SK-N-SH treated with all-trans-retinoic acid at 6 μM for 48 hours (cell line): ENCODE measurements at regions not wholly inside any gene's neighbourhood (a gene's known extent, or its start where the extent isn't known, plus 50 kb on each side); places are given as distances from the start of the nearest gene placed in this dataset.

ENCODE experiments used
- ATAC-seq: fragments of 200-7000 bp; cut with Tn5 transposase; 3 replicates; pipeline ENCODE4 v1.9.1; 2020; ENCODE audit warnings: mild to moderate bottlenecking, moderate library complexity
- ARNTL ChIP-seq: fragments of 450-650 bp; formaldehyde crosslinking; IDR thresholded peaks from 2 replicates; pipeline ENCODE4 v1.5.0; 2020; ENCODE audit warnings: low read depth, mild to moderate bottlenecking, moderate library complexity, borderline replicate concordance
- BACH2 ChIP-seq: fragments of 250-450 bp; sonication (Bioruptor Pico); IDR thresholded peaks from 2 replicates; pipeline ENCODE4 v1.9.0; 2021; ENCODE audit warnings: mild to moderate bottlenecking, borderline replicate concordance
- CREB5 ChIP-seq: fragments of 250-450 bp; sonication (Bioruptor Pico); IDR thresholded peaks from 2 replicates; pipeline ENCODE4 v1.5.1; 2020; ENCODE audit warnings: low read depth, mild to moderate bottlenecking, moderate library complexity
- CSDC2 ChIP-seq: fragments of 250-450 bp; sonication (Bioruptor Pico); IDR thresholded peaks from 2 replicates; pipeline ENCODE4 v1.5.0; 2020; ENCODE audit warnings: mild to moderate bottlenecking, moderate library complexity
- CSRNP3 ChIP-seq: fragments of 250-450 bp; sonication (Bioruptor Pico); IDR thresholded peaks from 2 replicates; pipeline ENCODE4 v1.5.1; 2021; ENCODE audit warnings: mild to moderate bottlenecking, moderate library complexity
- ESRRG ChIP-seq: fragments of 250-450 bp; sonication (Bioruptor Pico); IDR thresholded peaks from 2 replicates; pipeline ENCODE4 v1.6.1; 2021; ENCODE audit warnings: mild to moderate bottlenecking
- GLIS3 ChIP-seq: fragments of 250-450 bp; sonication (Bioruptor Pico); IDR thresholded peaks from 2 replicates; pipeline ENCODE4 v1.5.0; 2020; ENCODE audit warnings: mild to moderate bottlenecking, moderate library complexity
- ISL1 ChIP-seq: fragments of 250-450 bp; sonication (Bioruptor Pico); IDR thresholded peaks from 2 replicates; pipeline ENCODE4 v2.1.2; 2022; ENCODE audit warnings: mild to moderate bottlenecking, moderate library complexity
- OSR1 ChIP-seq: fragments of 250-450 bp; sonication (Bioruptor Pico); IDR thresholded peaks from 2 replicates; pipeline ENCODE4 v1.8.0; 2022; ENCODE audit warnings: moderate library complexity, mild to moderate bottlenecking, inconsistent platforms
- PATZ1 ChIP-seq: fragments of 250-450 bp; sonication (Bioruptor Pico); IDR thresholded peaks from 2 replicates; pipeline ENCODE4 v1.8.0; 2020; ENCODE audit warnings: mild to moderate bottlenecking, moderate library complexity, borderline replicate concordance
- POU6F1 ChIP-seq: fragments of 250-450 bp; sonication (Bioruptor Pico); IDR thresholded peaks from 2 replicates; pipeline ENCODE4 v1.8.0; 2021; ENCODE audit warnings: low read depth, mild to moderate bottlenecking, moderate library complexity, borderline replicate concordance
- PPARA ChIP-seq: fragments of 250-450 bp; sonication (Bioruptor Pico); IDR thresholded peaks from 2 replicates; pipeline ENCODE4 v1.5.0; 2020; ENCODE audit warnings: mild to moderate bottlenecking, borderline replicate concordance
- RARB ChIP-seq: fragments of 250-450 bp; sonication (Bioruptor Pico); IDR thresholded peaks from 2 replicates; pipeline ENCODE4 v1.8.0; 2021; ENCODE audit warnings: mild to moderate bottlenecking, moderate library complexity
- SNAI2 ChIP-seq: fragments of 250-450 bp; sonication (Bioruptor Pico); IDR thresholded peaks from 2 replicates; pipeline ENCODE4 v1.5.0; 2020; ENCODE audit warnings: mild to moderate bottlenecking, moderate library complexity
- TCF4 ChIP-seq: fragments of 250-450 bp; sonication (Bioruptor Pico); IDR thresholded peaks from 2 replicates; pipeline ENCODE4 v1.8.0; 2021; ENCODE audit warnings: mild to moderate bottlenecking, moderate library complexity, borderline replicate concordance
- TOX ChIP-seq: fragments of 250-450 bp; sonication (Bioruptor Pico); IDR thresholded peaks from 2 replicates; pipeline ENCODE4 v1.8.0; 2021; ENCODE audit warnings: mild to moderate bottlenecking, moderate library complexity, borderline replicate concordance
- TSHZ2 ChIP-seq: fragments of 250-450 bp; sonication (Bioruptor Pico); IDR thresholded peaks from 2 replicates; pipeline ENCODE4 v1.5.0; 2020; ENCODE audit warnings: mild to moderate bottlenecking, moderate library complexity
- ZC3H10 ChIP-seq: fragments of 250-450 bp; sonication (Bioruptor Pico); IDR thresholded peaks from 2 replicates; pipeline ENCODE4 v1.5.1; 2021; ENCODE audit warnings: mild to moderate bottlenecking, moderate library complexity
- ZFP3 ChIP-seq: fragments of 250-450 bp; sonication (Bioruptor Pico); IDR thresholded peaks from 2 replicates; pipeline ENCODE4 v1.5.0; 2020; ENCODE audit warnings: mild to moderate bottlenecking, moderate library complexity
- ZFP30 ChIP-seq: fragments of 450-650 bp; formaldehyde crosslinking; IDR thresholded peaks from 2 replicates; pipeline ENCODE4 v1.5.0; 2022; ENCODE audit warnings: mild to moderate bottlenecking, moderate library complexity
- ZNF565 ChIP-seq: fragments of 450-650 bp; formaldehyde crosslinking; conservative IDR thresholded peaks from 2 replicates; pipeline ENCODE4 v1.5.0; 2020; ENCODE audit warnings: low read depth, mild to moderate bottlenecking, moderate library complexity
- ZNF70 ChIP-seq: fragments of 450-650 bp; formaldehyde crosslinking; IDR thresholded peaks from 2 replicates; pipeline ENCODE4 v1.5.0; 2020; ENCODE audit warnings: mild to moderate bottlenecking, moderate library complexity
- ZNF8 ChIP-seq: fragments of 450-650 bp; formaldehyde crosslinking; IDR thresholded peaks from 2 replicates; pipeline ENCODE4 v1.5.0; 2020; ENCODE audit warnings: mild to moderate bottlenecking, moderate library complexity

GRCh38 chr10:108789919-108790318 lies 1133.4 kb downstream of the XPNPEP1 start:
- peak; percentile 81 for ATAC-seq
- no peak for TF ChIP-seq ISL1

- TF ChIP-seq CSDC2 (CRISPR knock-in tag) (no peak), CSRNP3 (CRISPR knock-in tag) (no peak), TCF4 (CRISPR knock-in tag) (no peak), ISL1 (no peak), ZFP3 (CRISPR knock-in tag) (no peak), ARNTL (no peak), SNAI2 (no peak), PPARA (CRISPR knock-in tag) (no peak), ZNF565 (CRISPR knock-in tag) (no peak), BACH2 (CRISPR knock-in tag) (no peak)
- TF ChIP-seq, all 23 proteins: peak for 0
These were observed 1134.0 kb downstream of the XPNPEP1 start for GRCh38 chr10:108789336-108789735.

GRCh38 chr10:108788891-108789290 lies 1134.4 kb downstream of the XPNPEP1 start:
- no peak for TF ChIP-seq ZC3H10 (CRISPR knock-in tag)
- no peak for TF ChIP-seq ZFP3 (CRISPR knock-in tag)
- no peak for TF ChIP-seq ARNTL
- TF ChIP-seq PATZ1 (CRISPR knock-in tag) = no peak
- TF ChIP-seq ZNF8 (CRISPR knock-in tag) = no peak
- TF ChIP-seq ZFP30 = no peak
- TF ChIP-seq ZNF70 (CRISPR knock-in tag) = no peak
- no peak for TF ChIP-seq PPARA (CRISPR knock-in tag)
- TF ChIP-seq GLIS3 (CRISPR knock-in tag) = no peak
- TF ChIP-seq CSRNP3 (CRISPR knock-in tag) = no peak
- no peak for TF ChIP-seq TCF4 (CRISPR knock-in tag)
- TF ChIP-seq CSDC2 (CRISPR knock-in tag) = no peak
- TF ChIP-seq OSR1 (CRISPR knock-in tag) = no peak
- ATAC-seq = no peak

More at GRCh38 chr10:108789336-108789735, 1134.0 kb downstream of the XPNPEP1 start:
- ATAC-seq = peak; percentile 33; the same call in 1 of the 3 replicates

- ATAC-seq = peak; percentile 51
- TF ChIP-seq TSHZ2 (CRISPR knock-in tag) (no peak), TCF4 (CRISPR knock-in tag) (no peak), ZNF8 (CRISPR knock-in tag) (no peak), POU6F1 (CRISPR knock-in tag) (no peak), TOX (CRISPR knock-in tag) (no peak), ZC3H10 (CRISPR knock-in tag) (no peak), ARNTL (no peak), BACH2 (CRISPR knock-in tag) (no peak), CREB5 (CRISPR knock-in tag) (no peak), ESRRG (no peak), ISL1 (no peak), ZNF565 (CRISPR knock-in tag) (no peak), PPARA (CRISPR knock-in tag) (no peak), RARB (CRISPR knock-in tag) (no peak), CSRNP3 (CRISPR knock-in tag) (no peak), ZFP30 (no peak)
These were observed 1135.4 kb downstream of the XPNPEP1 start for GRCh38 chr10:108787932-108788331.
